EL (cell line): ENCODE measurements at regions not wholly inside any gene's neighbourhood (a gene's known extent, or its start where the extent isn't known, plus 50 kb on each side); places are given as distances from the start of the nearest gene placed in this dataset.
"Not testable (repeated sequence)": the region's sequence is repeated elsewhere in the genome, so short reads cannot be mapped to it uniquely, and the experiment has no call there.

Experiments
- DNase-seq: peaks from one replicate; pipeline ENCODE4 v3.0.0-alpha.2; 2016

DNA sequence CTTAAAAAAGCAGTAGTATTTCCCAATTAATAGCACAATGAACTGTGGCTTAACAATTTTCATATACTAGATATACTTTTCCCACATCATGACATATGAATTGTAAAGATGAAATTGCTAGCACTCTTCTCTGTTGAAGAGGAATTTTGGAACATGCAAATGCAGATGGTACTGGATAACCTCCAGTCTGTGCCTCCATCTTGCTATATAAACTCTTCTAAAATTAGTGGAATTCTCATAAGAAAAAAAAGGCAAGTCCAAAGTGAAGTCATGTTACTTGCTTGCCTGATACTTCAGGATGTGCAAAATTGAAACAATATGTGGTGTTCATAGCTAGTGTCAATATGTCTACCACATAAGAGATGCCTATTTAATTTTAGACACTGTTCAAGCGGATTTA lies 570.2 kb upstream of the POM121L12 start:
- DNase-seq: no peak

DNA sequence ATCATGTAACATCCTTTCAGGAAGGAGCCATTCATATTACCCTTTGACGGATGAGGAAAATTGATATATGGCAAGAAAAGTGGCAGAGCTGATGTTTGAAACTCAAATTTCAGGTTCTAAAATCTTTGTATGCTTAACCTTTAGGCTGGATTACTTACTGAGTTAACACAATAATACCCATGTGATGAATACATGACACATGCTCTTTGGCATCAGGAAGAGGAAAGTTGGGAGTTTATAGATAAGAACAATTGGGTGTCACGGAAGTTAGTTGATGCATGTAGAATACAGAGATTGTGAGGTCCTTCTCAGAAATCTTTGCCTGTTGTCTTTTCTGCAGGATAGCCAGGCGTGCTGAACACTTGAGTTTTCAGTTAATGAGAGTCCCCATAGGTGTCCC lies 572.1 kb upstream of the POM121L12 start:
- DNase-seq: no peak

- DNase-seq: no peak
Observed at GRCh38 chr7:52462474-52462873, 573.0 kb upstream of the POM121L12 start.

- DNase-seq: no peak
Observed at GRCh38 chr7:52455571-52455970, 579.9 kb upstream of the POM121L12 start.

DNA sequence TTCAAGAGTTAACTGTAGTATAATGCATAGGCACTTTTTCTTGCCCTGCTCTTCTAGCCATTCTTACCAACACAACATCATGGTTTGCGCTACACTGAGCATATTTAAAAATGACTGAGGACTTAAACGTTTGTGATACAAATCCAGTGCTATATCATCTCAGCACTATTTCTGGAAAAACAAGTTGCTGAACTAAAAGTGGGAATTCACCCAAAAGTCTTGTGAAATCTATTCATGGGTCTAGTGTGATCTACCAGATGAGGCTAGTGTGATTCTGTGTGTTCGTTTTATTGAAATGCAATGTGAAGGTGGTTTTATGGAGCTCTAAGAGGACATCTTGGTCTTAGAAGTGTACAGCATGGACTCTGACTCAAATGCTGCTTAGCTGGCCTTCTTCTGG lies 584.6 kb upstream of the POM121L12 start:
- DNase-seq: no peak

DNA sequence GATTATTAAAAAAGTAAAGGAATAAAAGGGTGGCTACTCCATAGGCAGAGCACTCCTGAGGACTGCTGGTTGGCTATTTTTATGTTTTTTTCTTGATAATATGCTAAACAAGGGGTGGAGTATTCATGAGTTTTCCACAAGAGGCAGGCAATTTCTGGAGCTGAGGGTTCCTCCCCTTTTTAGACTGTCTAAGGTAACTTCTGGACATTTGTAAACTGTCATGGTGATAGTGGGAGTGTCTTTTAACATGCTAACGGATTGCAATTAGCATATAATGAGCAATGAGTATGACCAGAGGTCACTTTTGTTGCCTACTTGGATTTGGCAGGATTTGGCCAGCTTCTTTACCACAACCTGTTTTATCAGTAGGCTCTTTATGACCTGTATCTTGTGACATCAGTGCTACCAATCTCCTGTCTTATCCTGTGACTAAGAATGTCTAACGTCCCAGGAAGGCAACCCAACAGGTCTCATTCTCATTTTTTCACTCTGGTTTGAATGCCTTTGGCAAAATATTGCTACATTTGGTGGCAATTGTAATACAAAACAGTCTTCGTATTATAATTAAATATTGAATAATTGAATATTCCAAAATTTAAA lies 587.8 kb upstream of the POM121L12 start:
- no peak for DNase-seq

DNA sequence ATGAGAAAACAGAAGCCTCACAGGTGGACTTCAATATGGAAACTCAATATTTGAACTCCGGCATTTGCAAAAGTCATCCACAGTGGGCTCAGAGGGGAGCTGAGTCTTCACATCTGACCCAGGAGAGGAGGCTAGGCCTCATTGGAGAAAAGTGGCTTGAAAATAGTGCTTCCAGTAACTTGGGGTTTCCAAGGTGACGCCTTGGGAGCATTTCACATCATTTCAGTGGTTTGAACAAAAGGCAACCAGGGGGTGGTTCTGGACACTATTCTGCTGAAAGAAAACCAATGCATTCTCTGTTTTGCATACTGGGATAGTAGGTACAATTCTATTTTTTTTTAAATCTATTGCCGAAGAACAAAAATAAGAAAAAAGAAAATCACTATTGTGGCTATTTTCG lies 599.2 kb upstream of the POM121L12 start:
- DNase-seq: no peak

DNA sequence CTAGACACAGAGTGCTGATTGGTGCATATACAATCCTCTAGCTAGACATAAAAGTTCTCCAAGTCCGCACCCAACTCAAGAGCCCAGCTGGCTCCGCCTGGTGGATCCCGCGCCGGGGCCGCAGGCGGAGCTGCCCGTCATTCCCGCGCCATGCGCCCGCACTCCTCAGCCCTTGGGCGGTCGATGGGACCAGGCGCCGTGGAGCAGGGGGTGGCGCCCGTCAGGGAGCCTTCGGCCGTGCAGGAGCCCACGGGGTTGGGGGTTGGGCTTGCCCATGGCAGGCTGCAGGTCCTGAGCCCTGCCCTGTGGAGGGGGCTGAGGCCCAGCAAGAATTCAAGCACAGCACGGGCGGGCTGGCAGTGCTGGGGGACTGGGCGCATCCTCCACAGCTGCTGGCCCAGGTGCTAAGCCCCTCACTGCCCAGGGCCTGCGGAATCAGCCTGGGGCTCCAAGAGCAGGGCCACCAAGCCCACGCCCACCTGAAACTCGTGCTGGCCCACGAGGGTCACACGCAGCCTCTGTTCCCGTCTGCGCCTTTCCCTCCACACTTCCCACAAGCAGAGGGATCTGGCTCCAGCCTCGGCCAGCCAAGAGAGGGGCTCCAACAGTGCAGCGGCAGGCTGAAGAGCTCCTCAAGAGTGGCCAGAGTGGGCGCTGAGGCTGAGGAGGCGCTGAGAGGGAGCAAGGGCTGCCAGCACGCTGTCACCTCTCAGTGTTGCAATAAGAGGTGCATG lies 604.2 kb upstream of the POM121L12 start:
- no peak for DNase-seq

GRCh38 chr7:52423251-52423650 lies 612.2 kb upstream of the POM121L12 start:
- DNase-seq: no peak

GRCh38 chr7:52413051-52413450 lies 622.4 kb upstream of the POM121L12 start:
- DNase-seq: no peak

GRCh38 chr7:52410032-52410431 lies 625.4 kb upstream of the POM121L12 start:
- no peak for DNase-seq

GRCh38 chr7:52406808-52407207 lies 628.6 kb upstream of the POM121L12 start:
- DNase-seq: no peak

- DNase-seq: no peak
Observed at GRCh38 chr7:52382731-52383130, 652.7 kb upstream of the POM121L12 start.

GRCh38 chr7:52369922-52370321 lies 665.5 kb upstream of the POM121L12 start:
- DNase-seq: no peak

DNA sequence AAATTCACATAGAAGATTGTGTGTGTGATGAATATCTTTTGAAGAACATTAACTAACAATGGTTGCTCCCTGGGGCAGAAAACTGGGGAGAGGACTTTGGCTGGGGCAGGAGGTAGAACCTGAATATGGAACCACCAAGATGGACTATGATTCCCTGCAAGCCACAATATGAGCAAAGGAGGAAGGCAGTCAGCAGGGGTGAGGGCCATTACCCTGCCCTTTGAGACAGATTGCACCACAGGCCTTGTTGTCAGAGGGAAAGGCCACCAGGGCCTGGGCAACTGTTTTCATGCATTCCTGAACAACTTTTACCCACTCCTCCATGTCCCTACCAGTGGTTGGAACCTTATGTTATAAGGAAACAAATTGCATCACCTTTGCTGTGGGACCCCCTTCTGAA lies 670.1 kb upstream of the POM121L12 start:
- DNase-seq: no peak

- no peak for DNase-seq
Observed at GRCh38 chr7:52362521-52362920, 672.9 kb upstream of the POM121L12 start.

GRCh38 chr7:52360541-52360940 lies 674.9 kb upstream of the POM121L12 start:
- DNase-seq: no peak

DNA sequence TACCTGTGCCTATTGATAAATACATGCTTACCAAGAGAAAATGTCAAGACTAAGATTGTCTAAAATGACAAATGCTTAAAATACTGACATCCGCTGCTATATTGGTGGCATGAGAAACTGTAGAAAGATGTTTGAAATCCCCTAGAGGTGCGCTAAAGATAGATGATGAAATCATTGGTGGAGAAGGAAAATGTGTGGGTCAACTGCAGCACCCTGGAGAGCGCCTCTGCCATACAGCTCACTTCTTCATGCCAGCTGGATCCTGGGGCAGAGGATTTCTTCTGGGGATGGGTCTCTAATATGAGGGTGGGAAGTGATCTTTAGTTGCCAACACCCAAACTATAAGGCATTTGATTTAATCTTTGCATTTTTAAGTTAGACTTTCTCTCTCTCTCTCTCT lies 680.4 kb upstream of the POM121L12 start:
- no peak for DNase-seq

GRCh38 chr7:52352013-52352981 lies 683.1 kb upstream of the POM121L12 start:
- DNase-seq: no peak

DNA sequence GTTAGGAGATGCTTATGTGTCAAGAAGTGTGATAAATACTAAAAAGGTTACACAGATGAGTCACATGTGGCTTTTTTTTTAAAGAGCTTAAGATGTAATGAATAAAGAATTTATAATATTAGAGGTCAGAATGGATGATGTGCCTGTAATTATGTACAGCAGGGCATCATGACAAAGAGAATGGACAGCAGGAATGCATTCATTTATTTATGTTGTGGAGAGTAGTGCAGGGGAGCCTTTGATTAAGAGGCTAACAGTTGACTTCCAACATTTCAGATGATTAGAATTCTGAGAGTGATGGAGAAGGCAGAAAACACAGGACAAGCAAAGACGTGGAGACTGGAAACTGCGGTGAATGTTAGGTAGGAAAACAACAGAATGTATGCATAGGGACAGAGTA lies 691.4 kb upstream of the POM121L12 start:
- DNase-seq: no peak

- no peak for DNase-seq
Observed at GRCh38 chr7:52340067-52340466, 695.4 kb upstream of the POM121L12 start.

GRCh38 chr7:52328328-52328727 lies 707.1 kb upstream of the POM121L12 start:
- not testable (repeated sequence) for DNase-seq

DNA sequence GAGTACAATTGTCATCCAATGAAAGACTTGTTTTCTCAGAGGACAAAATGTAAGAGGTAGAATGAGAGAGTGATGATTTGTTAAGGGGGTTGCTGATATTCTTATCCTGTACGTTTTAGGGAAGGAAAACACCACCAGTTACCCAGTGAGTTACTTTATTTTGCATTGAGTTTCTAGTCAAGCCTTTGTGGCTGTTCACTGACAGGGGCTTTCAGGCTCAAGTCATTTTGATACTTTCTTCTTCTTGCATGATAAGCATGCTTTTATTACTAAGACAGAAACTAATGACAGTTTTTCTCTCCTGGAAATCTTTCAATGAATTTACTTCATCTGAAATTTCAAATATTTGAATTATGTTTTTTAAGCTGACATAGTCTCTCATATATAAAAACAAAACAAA lies 710.2 kb upstream of the POM121L12 start:
- DNase-seq: no peak
